ENCODE measurements at regions not wholly inside any gene's neighbourhood (a gene's known extent, or its start where the extent isn't known, plus 50 kb on each side); places are given as distances from the start of the nearest gene placed in this dataset.

DNA sequence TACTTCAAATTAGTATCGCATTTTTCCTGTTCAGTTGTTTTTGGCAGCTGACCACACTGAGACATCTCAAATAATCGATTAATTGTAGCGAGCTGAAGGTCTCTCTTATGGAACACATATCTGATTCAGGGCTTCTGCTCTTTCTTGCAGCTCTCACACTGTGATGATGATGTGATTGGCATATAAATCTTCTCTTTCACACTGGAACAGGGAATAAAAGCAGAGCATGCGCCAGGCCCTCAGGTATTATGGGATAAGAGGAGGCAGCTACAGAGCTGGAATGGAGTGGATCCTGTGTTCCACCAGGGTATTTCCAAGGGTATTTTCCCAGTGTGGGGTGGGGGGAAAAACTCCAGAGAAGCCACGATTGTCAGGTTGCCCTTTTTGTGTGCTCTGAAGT, 265.4 kb upstream of the CASK start:
- TF ChIP-seq RAD21 (IDR thresholded peaks at IDR 0.05; ENCODE audit: low read depth), result no peak
- TF ChIP-seq EP300 (IDR thresholded peaks at IDR 0.05; ENCODE audit: borderline replicate concordance), result no peak
- TF ChIP-seq, protein P1, sequence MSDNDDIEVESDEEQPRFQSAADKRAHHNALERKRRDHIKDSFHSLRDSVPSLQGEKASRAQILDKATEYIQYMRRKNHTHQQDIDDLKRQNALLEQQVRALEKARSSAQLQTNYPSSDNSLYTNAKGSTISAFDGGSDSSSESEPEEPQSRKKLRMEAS (IDR thresholded peaks at IDR 0.05), result no peak
- no peak for TF ChIP-seq FOXM1 (IDR thresholded peaks at IDR 0.05; ENCODE audit: borderline replicate concordance, low read depth)
- TF ChIP-seq TAF1 (IDR thresholded peaks at IDR 0.05; ENCODE audit: low read depth), result no peak
- TF ChIP-seq YY1 (IDR thresholded peaks at IDR 0.05; ENCODE audit: low read depth), result no peak
- TF ChIP-seq NFIC (IDR thresholded peaks at IDR 0.05), result no peak
- TF ChIP-seq CEBPB (IDR thresholded peaks at IDR 0.05), result no peak
